ENCODE measurements at regions not wholly inside any gene's neighbourhood (a gene's known extent, or its start where the extent isn't known, plus 50 kb on each side); places are given as distances from the start of the nearest gene placed in this dataset.
A peak's percentile ranks its signal among the peaks of the same experiment; 100 is the strongest.

GRCh38 chr7:12456506-12456905, 52.8 kb upstream of the VWDE start:
- H3K4me3 ChIP-seq (ENCODE audit: control insufficient read depth, low read depth, low read length), result no peak overlapping the region
- TF ChIP-seq, protein P1, sequence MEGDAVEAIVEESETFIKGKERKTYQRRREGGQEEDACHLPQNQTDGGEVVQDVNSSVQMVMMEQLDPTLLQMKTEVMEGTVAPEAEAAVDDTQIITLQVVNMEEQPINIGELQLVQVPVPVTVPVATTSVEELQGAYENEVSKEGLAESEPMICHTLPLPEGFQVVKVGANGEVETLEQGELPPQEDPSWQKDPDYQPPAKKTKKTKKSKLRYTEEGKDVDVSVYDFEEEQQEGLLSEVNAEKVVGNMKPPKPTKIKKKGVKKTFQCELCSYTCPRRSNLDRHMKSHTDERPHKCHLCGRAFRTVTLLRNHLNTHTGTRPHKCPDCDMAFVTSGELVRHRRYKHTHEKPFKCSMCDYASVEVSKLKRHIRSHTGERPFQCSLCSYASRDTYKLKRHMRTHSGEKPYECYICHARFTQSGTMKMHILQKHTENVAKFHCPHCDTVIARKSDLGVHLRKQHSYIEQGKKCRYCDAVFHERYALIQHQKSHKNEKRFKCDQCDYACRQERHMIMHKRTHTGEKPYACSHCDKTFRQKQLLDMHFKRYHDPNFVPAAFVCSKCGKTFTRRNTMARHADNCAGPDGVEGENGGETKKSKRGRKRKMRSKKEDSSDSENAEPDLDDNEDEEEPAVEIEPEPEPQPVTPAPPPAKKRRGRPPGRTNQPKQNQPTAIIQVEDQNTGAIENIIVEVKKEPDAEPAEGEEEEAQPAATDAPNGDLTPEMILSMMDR (conservative IDR thresholded peaks at IDR 0.05; ENCODE audit: control insufficient read depth, insufficient read depth, low read depth, low read length), result no peak
- DNase-seq (ENCODE audit: low read depth), result no peak

DNA sequence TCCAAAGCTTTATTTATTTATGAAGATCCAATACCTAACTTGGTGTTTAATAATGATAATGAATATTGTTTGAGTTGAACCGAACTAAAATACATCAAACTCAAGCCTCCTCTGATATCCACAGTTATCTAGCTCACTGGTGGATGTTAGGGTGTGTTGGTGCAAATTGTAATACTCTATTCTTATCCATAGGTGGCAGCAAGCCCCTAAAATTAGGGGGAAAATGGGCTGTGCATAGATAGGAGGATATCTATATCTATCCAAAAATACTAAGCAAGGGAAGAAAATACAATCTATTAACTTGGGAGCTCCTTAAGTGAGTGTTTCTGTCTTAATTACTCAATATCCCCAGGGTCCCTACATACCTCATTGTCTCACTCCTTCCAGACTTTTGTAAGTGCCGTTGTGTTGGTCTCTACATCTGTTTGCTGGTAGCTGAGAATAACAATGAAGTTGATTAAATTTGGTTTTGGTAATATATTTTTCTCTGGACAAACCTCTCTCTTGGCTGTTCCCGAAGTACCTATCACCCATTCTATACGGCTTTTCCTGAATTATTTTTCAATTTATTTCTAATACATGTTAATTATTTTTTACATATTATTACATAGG, 55.0 kb upstream of the VWDE start:
- no peak overlapping the region for H3K4me3 ChIP-seq (ENCODE audit: control insufficient read depth, low read depth, low read length)
- TF ChIP-seq, protein P1 (conservative IDR thresholded peaks at IDR 0.05; ENCODE audit: control insufficient read depth, insufficient read depth, low read depth, low read length), result peak; percentile 81
- DNase-seq (ENCODE audit: low read depth), result peak; percentile 43

DNA sequence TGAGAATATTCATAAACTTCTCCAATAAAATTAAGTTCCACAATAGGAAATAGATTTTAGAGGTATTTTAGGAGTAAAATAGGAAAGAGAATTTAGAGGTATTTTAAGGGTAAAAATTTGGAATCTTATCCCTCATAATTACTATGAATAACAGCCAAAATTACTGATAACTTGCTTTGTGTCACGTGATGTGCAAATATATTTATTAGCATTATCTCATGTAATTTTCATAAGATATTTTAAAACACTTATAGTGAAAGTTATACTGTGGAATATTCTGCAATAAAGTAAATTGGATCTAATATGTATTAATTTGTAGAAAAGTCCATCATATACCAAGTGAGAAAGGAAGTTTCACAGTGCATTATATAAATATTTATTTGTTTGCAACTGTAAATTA, 64.2 kb upstream of the VWDE start:
- no peak for DNase-seq (ENCODE audit: low read depth)
- no peak overlapping the region for H3K4me3 ChIP-seq (ENCODE audit: control insufficient read depth, low read depth, low read length)
- TF ChIP-seq, protein P1 (conservative IDR thresholded peaks at IDR 0.05; ENCODE audit: control insufficient read depth, insufficient read depth, low read depth, low read length), result no peak

DNA sequence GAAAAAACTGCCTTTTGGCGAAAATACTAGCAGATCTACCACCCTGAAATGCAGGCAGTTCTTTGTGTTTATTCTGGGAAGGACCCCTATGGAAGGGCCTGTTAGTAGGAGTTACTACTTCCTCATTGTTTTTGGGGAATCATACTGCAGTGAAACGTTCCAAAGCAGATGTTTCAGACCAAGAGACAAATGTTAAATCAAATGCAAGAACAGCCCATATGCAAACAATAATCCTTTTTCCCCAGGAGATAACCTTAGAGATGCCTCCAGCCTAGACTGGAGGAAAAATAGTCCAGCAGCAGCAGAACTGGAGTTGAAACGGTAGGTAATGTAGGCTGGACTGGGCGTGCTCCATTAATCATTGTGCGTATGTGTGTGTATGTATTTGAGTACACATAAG, 65.9 kb upstream of the VWDE start:
- TF ChIP-seq, protein P1 (conservative IDR thresholded peaks at IDR 0.05; ENCODE audit: control insufficient read depth, insufficient read depth, low read depth, low read length), result no peak
- H3K4me3 ChIP-seq (ENCODE audit: control insufficient read depth, low read depth, low read length), result no peak overlapping the region
- no peak for DNase-seq (ENCODE audit: low read depth)

- TF ChIP-seq, protein P1 (conservative IDR thresholded peaks at IDR 0.05; ENCODE audit: control insufficient read depth, insufficient read depth, low read depth, low read length), result no peak
- no peak for DNase-seq (ENCODE audit: low read depth)
- no peak overlapping the region for H3K4me3 ChIP-seq (ENCODE audit: control insufficient read depth, low read depth, low read length)
These were observed 67.3 kb upstream of the VWDE start for GRCh38 chr7:12470930-12471329.

- DNase-seq (ENCODE audit: low read depth), result no peak
- TF ChIP-seq, protein P1 (conservative IDR thresholded peaks at IDR 0.05; ENCODE audit: control insufficient read depth, insufficient read depth, low read depth, low read length), result no peak
- H3K4me3 ChIP-seq (ENCODE audit: control insufficient read depth, low read depth, low read length), result no peak overlapping the region
These were observed 70.4 kb upstream of the VWDE start for GRCh38 chr7:12474035-12474434.

Data from fibroblast of mammary gland (primary cell).